HG03571 (cell line): ENCODE measurements at regions not wholly inside any gene's neighbourhood (a gene's known extent, or its start where the extent isn't known, plus 50 kb on each side); places are given as distances from the start of the nearest gene placed in this dataset.
"Not testable (repeated sequence)": the region's sequence is repeated elsewhere in the genome, so short reads cannot be mapped to it uniquely, and the experiment has no call there.

ENCODE experiments used
- ATAC-seq: cut with Tn5 transposase; IDR thresholded peaks from one replicate; pipeline ENCODE4 v1.9.1; 2021; ENCODE audit not compliant: unreplicated experiment

GRCh38 chr13:56558698-56559320, 581.9 kb upstream of the PRR20A start:
- no peak for ATAC-seq

- no peak for ATAC-seq
Observed at GRCh38 chr13:56561327-56561726, 579.4 kb upstream of the PRR20A start.

GRCh38 chr13:56563663-56564062, 577.1 kb upstream of the PRR20A start:
- no peak for ATAC-seq

GRCh38 chr13:56586976-56587375, 553.7 kb upstream of the PRR20A start:
- ATAC-seq, result no peak

GRCh38 chr13:56615572-56615971, 525.1 kb upstream of the PRR20A start:
- ATAC-seq, result no peak

- ATAC-seq, result no peak
Observed at GRCh38 chr13:56622840-56623239, 517.9 kb upstream of the PRR20A start.

GRCh38 chr13:56628886-56629285, 511.8 kb upstream of the PRR20A start:
- ATAC-seq, result not testable (repeated sequence)

GRCh38 chr13:56631060-56631459, 509.7 kb upstream of the PRR20A start:
- not testable (repeated sequence) for ATAC-seq

GRCh38 chr13:56653043-56653442, 487.7 kb upstream of the PRR20A start:
- no peak for ATAC-seq

GRCh38 chr13:56659041-56659471, 481.7 kb upstream of the PRR20A start:
- ATAC-seq, result no peak

GRCh38 chr13:56670563-56670962, 470.2 kb upstream of the PRR20A start:
- no peak for ATAC-seq

GRCh38 chr13:56681404-56681803, 459.3 kb upstream of the PRR20A start:
- no peak for ATAC-seq

- ATAC-seq, result no peak
Observed at GRCh38 chr13:56687131-56687530, 453.6 kb upstream of the PRR20A start.

- ATAC-seq, result no peak
Observed at GRCh38 chr13:56697011-56697410, 443.7 kb upstream of the PRR20A start.

GRCh38 chr13:56700324-56700723, 440.4 kb upstream of the PRR20A start:
- no peak for ATAC-seq

GRCh38 chr13:56706485-56706884, 434.2 kb upstream of the PRR20A start:
- ATAC-seq, result no peak

GRCh38 chr13:56713656-56714055, 427.1 kb upstream of the PRR20A start:
- ATAC-seq, result no peak

- no peak for ATAC-seq
Observed at GRCh38 chr13:56718791-56719190, 421.9 kb upstream of the PRR20A start.

- no peak for ATAC-seq
Observed at GRCh38 chr13:56720841-56721240, 419.9 kb upstream of the PRR20A start.

- no peak for ATAC-seq
Observed at GRCh38 chr13:56735537-56735942, 405.2 kb upstream of the PRR20A start.

GRCh38 chr13:56736966-56737365, 403.8 kb upstream of the PRR20A start:
- ATAC-seq, result no peak

- no peak for ATAC-seq
Observed at GRCh38 chr13:56752636-56753035, 388.1 kb upstream of the PRR20A start.

GRCh38 chr13:56755181-56755935, 385.4 kb upstream of the PRR20A start:
- no peak for ATAC-seq
